HT-29 (cell line): ENCODE measurements at regions not wholly inside any gene's neighbourhood (a gene's known extent, or its start where the extent isn't known, plus 50 kb on each side); places are given as distances from the start of the nearest gene placed in this dataset.
A peak's percentile ranks its signal among the peaks of the same experiment; 100 is the strongest.
"Not testable (repeated sequence)": the region's sequence is repeated elsewhere in the genome, so short reads cannot be mapped to it uniquely, and the experiment has no call there.

Experiments
- DNase-seq: peaks from one replicate; pipeline ENCODE4 v3.0.0-alpha.2; 2015; ENCODE audit warnings: low spot score

DNA sequence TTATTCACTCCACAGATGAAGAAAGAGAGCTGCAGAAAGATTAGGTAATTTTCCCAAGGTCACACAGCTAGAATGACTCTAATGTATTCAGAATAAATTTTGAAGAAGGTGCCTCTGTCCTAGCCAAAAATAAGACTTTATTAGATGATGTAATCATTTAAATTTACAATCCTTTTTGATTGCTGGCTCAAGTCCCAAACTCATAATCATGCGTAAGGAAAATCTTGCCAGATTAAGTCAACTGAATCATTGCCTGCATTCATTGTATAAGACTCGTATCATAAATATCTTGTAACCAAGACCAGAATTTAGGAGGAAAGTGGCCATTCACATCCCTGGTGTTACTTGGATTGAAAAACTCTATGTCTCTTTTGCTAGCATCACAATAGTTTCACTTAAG is 53.1 kb upstream of the STK39 start:
- no peak for DNase-seq

DNA sequence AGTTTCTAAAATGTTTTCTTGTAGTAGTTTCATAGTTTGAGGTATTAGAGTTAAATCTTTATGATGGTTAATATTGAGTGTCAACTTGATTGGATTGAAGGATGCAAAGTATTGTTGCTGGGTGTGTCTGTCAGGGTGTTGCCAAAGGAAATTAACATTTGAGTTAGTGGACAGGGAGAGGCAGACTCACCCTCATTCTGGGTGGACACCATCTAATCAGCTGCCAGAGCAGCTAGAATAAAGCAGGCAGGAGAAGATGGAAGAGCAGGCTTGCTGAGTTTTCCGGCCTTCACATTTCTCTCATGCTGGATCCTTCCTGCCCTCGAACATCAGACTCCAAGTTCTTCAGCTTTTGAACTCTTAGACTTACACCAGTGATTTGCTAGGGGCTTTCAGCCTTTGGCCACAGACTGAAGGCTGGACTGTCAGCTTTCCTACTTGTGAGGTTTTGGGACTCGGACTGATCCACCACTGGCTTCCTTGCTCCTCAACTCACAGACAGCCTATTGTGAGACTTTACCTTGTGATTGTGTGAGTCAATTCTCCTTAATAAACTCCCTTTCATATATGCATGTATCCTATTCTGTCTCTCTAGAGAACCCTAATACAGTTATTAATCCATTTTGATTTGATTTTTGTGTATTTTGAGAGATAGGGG is 56.8 kb upstream of the STK39 start:
- DNase-seq = no peak

DNA sequence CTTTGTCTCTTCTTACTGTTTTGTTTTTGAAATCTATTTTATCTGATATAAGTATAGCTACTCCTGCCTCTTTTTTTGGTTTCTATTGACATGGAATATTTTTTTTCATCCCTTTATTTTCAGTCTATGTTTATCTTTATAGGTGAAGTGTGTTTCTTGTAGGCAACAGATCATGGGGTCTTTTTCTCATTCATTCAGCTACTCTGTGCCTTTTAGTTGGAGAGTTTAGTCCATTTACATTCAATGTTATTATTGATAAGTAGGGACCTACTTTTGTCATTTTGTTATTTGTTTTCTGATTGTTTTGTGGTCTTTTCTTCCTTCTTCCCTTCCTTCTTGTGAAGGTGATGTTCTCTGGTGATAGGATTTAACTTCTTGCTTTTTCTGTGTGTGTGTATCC is 60.0 kb upstream of the STK39 start:
- DNase-seq = no peak

DNA sequence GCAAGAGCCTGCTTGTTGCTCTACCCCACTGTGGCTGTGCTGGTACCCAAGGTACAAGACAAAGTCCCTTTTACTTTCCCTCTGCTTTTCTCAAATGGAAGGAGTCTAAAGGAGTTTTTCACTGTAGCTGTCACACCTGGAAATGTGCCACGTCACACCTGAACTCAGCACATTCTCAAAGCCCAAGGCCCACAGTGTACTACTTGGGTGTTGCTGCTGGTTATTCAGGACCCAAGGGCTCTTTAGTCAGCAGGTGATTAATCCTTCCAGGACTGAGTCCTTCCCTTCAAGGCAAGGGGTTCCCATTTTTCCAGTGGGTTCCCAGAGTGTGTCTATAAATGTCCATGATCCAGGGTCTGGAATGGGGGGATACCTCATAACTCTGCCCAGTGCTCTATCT is 63.2 kb upstream of the STK39 start:
- no peak for DNase-seq

DNA sequence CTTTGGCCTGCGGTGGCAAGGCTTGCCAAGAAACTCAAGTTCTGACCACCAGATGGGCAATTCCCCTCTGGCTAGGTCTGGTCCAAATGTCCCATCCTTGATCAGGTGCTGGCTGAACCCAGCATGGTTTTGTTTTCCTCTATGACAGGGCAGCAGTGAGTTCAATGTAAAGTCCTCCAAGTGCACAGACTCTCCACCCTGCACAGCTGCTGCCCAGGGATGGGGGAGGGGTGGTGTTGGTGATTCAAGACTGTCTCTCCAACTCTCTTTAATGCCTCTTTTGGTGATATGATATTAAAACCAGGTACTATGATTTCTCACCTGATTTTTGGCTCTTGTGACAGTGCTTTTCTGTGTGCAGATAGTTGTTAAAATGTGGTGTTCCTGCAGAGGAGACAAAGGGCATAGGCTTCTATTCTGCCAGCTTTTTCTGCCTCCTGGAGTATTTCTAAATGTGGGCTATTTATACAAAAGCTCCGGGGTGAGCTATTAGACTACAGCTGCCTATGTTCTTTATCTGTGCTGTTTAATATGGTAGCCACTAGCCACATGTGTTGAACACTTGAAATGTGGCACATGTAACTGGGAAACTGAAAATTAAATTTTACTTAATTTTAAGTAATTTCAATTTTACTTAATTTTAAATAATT is 64.0 kb upstream of the STK39 start:
- no peak for DNase-seq

DNA sequence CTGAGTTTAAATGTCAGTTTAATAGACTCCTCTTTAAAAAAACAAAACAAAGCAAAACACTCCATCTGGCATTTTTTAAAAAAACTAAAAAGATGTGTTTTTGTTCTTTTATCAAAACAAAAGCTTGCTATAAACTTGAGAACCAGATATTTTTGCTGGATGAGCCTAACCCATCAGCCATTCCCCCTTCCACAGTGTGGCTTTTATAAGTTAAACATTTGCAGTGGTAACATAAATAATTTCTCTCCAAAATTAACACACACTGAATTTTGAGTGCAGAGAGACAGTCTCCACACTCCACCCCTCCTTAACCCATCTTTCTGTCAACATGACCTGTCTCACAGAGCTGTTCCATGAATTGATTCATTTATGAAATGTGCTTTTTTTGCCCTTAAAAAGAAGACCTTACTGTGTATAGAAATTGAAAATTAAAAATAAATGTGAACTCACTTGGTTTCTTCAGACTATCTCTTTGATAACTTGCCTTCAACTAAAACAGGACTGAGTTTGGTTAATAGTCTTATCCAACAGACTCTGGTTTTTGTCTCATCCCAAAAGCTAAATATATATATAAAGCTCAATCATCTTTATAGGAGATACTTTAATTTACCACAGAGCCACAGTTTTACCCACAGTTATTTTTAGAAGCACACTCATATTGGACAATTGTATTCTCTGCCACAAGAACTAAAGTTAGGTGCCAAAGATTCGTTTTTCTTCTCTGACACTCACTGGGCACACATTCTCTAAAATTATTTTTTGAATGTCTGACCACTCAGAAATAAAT is 64.8 kb upstream of the STK39 start:
- DNase-seq = no peak

DNA sequence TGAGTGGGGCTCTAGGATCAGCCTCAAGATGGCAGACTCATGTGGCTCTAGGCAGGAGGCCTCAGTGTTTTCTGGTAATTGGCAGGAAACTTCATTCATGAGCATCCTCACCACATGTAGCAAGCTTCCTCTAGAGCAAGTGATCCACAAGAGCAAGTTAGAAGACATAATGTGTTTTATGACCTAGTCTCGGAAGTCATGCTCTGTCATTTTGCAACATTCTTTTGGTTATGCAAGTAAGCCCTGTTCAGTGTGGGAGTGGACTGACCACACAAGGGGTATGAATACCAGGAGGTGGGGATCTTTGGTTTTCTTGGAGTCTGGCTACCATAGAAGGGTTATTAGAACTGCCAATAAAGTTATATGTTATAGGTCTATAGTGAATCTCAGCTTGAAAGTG is 66.8 kb upstream of the STK39 start:
- DNase-seq = no peak

DNA sequence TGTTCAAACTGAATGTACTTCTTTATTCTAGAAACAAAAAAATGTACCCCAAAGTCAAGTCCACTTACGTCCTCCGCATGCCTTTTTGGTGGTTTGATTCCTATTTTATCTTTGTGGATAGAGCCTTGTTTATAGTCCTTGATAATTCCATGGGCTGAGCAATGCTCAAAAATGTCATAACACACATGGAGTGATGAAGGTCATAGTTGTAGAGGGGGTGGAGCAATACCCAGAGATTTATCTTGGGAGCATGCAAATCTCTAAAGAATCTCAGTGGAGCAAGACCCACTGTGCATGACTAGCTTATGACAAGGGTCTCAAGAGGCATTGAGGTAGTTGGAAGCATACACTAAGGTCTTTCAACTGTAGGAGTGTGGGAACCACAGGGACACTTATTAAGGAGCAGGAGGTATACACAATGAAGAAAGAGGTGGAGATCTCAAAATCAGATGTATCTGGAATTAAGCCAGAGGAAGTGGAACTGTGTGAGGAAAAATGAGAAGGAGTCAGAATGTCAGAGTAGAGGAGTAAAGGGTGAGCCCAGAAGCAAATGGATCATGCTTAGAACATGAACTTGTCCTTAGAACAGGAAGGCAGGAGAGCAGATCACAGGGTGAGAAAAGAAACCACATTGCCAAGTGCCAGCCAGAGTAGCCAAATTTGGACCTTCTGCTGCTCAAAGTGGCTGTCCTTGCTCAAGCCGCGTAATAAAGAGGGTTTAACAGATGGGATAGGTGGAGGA is 68.1 kb upstream of the STK39 start:
- DNase-seq = no peak

DNA sequence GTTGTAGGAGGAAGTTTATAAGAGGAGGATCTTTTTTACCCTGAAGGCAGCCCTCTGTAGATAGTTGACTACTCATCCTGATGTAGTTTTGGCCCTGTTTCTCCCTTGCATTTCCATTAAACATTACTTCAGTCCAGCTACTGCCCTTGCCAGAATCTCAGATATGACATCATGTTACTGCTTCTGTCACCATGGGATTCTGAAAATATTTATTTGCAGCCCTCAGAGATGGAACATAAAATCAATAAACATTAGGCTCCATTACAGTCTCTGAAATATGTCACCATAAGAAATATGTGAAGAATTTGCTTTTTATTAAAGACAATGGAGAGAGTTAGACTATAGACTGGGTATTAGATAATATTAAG is 68.7 kb upstream of the STK39 start:
- no peak for DNase-seq

DNA sequence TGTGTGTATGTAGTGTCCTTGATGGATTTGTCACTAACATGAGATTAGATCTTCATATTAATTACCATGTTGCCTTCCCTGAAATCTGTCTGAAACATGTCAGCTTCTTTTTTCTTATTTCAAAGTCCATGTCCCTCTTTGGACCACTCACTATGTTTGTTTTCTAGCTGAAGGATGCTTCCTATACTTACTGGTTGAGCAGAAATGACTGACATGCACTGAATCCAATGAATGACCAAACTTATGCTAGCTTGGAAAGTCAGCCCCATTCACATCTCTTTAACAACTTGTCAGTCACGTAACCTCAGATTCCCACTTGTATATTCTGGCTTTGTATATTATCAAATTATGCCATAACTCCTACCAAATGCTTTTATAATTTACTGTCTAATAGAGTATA is 69.9 kb upstream of the STK39 start:
- DNase-seq = no peak

DNA sequence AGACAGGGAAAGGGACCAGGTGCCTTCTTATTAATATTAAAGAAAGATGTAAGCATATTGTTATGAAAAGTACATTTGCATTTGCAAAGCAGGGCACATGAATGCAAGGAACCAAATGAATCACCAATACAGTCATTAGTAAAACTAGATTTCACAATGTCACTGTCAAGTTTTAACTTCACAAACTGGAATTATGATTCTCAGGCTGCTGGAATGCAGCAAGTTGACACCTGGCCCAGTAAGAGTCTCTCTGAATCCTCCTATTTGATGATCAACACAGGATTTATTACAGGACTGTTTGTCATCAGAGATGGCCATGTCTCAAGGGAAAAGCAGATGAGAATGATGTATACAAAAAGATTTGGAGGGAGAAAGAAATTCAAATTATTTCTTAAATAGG is 72.9 kb upstream of the STK39 start:
- DNase-seq = no peak

DNA sequence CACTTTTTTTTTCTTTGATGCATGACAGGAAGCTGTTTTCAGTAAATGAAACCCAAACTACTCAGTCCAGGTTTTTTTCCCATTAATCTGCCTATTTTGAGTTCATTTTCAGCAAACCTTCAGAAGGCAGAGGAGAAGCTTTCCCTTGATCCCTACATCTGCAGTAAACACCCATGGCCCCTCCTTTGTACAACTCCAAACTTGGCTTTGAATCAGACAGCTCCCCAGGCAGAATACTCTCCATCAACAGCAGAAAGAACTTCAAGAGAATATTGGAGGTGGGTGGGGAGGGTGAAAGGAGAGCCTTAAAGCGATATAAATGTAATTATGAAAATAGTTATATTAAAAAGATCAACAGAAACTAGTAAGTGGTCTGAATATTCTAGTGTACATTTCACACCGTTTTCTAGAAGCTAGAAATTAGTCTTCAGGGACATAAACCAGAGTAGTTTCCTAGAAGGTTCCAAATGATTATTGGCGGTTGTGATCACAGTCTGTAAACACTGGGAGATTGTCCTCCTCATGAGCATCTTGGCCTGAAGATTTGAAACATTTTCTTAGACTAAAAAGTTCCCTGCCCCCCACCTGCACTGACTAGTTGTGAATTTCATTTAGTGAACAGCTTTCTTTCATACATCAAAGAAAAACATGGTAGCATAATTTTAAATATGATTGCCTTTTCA is 75.1 kb upstream of the STK39 start:
- no peak for DNase-seq

DNA sequence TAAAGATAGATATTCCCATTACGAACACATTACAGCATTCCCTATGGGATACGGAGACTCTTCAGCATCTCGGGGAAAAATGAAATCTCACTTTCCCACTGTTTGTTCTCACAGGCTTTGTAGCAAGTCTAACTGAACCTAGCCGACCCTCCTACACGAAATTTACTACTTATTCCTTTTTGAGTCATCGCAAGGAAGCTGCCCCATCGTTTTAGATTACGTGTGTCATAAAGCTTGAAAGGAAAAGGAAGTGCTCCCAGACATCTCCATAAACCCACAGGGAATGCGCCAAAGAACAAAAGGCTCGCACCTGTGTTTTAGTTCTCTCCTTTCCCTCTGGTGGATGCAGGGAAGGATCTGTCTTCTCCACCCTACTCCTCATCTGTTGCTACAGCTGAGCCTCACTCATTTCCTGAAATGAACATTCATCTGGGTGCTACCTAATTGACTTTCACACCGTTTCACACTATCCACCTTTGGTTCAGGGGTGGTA is 76.2 kb upstream of the STK39 start:
- DNase-seq = no peak

DNA sequence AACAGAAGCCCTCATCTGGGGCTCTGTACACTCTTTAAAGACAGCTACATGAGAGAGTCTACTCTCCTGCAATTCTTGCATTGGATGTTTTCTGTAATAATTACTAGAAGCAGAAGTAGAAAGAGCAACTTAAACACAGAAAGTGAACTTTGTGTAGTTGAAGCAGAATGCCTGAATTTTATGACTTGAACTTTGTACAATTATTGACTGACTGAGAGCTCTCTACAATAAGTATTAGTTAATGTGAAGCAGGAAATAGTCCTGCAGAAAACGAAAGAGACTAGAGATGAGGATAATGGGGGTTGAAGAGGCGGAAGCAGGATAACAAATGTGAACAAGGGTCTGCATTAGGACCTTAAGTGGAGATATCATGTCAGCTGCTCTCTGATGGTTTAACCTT is 79.2 kb upstream of the STK39 start:
- no peak for DNase-seq

DNA sequence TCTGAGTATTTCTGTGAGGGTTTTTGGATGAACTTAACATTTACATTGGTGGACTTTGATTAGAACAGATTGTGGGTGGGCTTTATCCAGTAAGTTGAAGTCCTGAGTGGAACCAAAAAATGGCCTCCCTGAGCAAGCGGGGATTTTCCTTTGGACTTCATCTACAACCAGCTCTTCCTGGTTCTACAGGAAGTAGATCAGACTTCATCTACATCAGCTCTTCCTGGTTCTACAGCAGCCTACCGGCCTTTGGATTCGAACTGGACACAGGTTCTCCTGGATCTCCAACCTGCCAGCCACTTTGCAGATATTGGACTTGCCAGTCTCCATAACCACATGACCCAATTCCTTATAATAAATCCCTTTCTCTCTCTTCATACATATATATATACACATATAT is 79.9 kb upstream of the STK39 start:
- no peak for DNase-seq

DNA sequence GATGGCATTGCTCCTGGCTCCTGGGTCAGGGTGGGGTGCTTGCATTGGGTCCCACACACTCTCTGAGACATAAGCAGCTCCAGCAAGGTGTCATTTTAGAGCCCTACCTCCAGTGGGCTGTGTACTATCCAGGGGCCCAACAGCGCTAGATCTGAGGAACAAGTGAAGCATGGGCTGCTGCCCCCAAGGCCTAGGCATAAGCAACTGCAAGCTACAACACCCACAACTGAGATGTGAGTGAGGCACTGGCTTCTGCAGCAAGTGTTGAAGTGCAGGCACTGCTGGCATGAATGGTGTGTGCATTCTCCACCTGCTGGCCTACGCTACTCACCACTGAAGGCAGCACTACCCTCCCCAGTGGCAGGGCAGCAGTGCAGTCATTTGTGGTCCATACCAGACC is 81.0 kb upstream of the STK39 start:
- DNase-seq = no peak

DNA sequence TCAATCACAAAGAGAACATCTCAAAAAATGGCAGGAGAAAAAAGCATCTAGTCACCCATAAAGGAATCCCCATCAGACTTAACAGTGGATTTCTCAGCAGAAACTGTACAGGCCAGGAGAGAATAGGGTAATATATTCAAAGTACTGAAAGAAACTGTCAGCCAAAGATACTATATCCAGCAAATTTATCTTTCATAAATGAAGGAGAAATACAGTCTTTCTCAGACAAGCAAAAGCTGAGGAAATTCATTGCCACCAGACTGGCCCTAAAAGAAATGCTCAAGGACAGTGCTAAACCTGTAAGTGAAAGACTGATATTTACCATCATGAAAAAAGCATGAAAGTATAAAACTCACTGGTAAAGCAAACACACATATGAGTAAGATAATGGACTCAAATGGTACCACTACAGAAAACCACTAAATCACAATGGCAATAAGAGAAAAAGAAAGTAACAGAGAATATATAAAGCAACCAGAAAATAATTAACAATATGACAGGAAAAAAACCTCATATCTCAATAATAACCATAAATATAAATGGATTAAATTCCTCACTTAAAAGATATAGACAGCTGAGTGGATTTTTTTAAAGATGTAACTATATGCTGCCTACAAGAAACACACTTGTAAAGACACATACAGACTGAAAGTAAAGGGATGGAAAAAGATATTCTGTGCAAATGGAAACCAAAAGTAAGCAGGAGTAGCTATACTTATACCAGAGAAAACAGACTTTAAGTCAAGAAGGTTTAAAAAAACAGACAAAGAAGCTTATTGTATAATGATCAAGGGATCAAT is 83.4 kb upstream of the STK39 start:
- no peak for DNase-seq

DNA sequence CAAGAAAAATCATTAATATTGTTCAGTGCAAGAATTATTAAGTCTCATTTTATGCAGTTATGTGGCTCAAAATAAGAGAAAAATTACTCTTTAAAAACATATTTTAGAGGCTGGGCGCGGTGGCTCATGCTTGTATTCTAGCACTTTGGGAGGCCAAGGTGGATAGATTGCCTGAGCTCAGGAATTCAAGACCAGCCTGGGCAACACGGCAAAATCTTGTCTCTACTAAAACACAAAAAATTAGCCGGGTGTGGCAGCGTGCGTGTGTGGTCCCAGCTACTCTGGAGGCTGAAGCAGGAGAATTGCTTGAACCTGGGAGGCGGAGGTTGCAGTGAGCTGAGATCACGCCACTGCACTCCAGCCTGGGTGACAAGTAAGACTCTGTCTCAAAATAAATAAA is 87.9 kb upstream of the STK39 start:
- DNase-seq = not testable (repeated sequence)

DNA sequence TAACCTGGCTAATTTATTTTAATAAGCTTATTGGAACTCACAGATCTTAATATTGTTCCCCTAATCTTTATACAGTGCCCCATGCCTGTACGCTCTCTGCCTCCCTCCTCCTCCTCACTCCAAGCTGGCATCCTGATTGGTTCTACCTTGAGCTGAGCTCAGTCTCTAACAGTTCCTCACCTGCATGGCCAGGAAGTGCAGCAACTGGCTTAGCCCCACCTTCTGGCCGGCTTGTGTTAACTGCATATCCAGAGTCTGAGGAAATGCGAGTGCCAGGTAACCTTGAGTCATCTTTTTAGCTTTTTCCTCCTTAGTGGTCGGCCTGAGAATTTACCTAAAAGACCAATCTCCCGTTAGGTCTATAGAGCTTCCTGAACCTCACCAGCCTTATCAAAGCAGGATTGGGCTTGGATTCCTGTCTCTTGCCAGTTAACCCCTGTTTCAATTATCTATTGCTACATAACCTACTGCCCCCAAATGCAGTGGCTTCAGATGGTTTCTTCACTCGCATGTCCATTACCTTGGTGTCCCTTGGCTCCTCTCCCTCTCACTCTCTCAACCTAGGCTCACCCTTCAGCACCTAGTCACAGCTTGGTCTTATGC is 89.5 kb upstream of the STK39 start:
- peak; percentile 87 for DNase-seq

DNA sequence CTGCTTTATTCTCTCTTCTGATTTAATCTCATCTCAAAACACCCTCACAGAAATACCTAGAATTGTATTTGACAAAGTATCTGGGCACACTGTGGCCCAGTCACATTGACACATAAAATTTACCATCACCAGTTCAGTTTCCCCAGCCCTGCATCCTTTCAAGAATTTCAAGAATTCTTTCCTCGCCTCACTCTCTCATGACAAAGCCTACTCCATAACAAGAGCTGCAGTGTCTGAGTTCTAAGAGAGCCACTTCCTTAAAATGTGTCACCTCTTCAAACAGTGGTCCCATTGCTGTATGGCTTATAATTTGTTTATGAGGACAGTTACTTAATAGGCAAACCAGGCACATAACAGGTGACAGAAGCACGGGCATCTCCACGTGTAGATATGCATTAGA is 90.9 kb upstream of the STK39 start:
- DNase-seq = no peak
